GM12878 (cell line): ENCODE measurements at regions not wholly inside any gene's neighbourhood (a gene's known extent, or its start where the extent isn't known, plus 50 kb on each side); places are given as distances from the start of the nearest gene placed in this dataset.

Experiments
- ATAC-seq: fragments of 200-7000 bp; cut with Tn5 transposase; 3 replicates; pipeline ENCODE4 v1.9.1; 2020; ENCODE audit warnings: mild to moderate bottlenecking, moderate library complexity
- BruUV-seq: library from RNA; stranded (reverse); fragments of 400-500 nt; replicated peaks from 2 replicates; lab custom pipeline; 2021; lab: Mats Ljungman, UMichigan
- CTCF ChIA-PET: fragments of 300-600 bp; sonication (Branson Sonifier 250); formaldehyde crosslinking; extraction: SDS; loops from one replicate; lab custom pipeline; 2021; ENCODE audit warnings: inconsistent platforms; lab: Yijun Ruan, JAX
- POLR2A ChIA-PET: fragments of 350-600 bp; formaldehyde crosslinking; extraction: SDS; loops from one replicate; lab custom pipeline; 2021; ENCODE audit warnings: inconsistent platforms; lab: Charles Lee
- RAD21 ChIA-PET: fragments of 300-600 bp; sonication (Branson Sonifier 250); formaldehyde crosslinking; loops from one replicate; lab custom pipeline; 2023; ENCODE audit warnings: antibody characterized with exemption; ENCODE audit not compliant: unreplicated experiment; lab: Charles Lee
- SMC1A ChIA-PET: fragments of 300-600 bp; sonication (Branson Sonifier 250); formaldehyde crosslinking; loops from one replicate; lab custom pipeline; 2023; ENCODE audit not compliant: unreplicated experiment, uncharacterized antibody; lab: Charles Lee
- DNase-seq: peaks from one replicate; pipeline ENCODE4 v3.0.0-alpha.2; 2011; ENCODE audit warnings: low read depth, low spot score
- FAIRE-seq: peaks from 3 replicates; lab custom pipeline; 2011; peaks lifted over from hg19 to GRCh38; lab: Jason Lieb, UNC
- H2AFZ ChIP-seq: 2 replicates; pipeline ENCODE4 v1.6.0; 2011; ENCODE audit warnings: low read depth, low read length, control low read depth; ENCODE audit not compliant: control insufficient read depth
- H3K27ac ChIP-seq: 2 replicates; pipeline ENCODE4 v1.5.1; 2011; ENCODE audit warnings: control low read depth; ENCODE audit not compliant: control insufficient read depth, insufficient read depth
- H3K27me3 ChIP-seq, 2 experiments: replicated peaks in 1 of 2; 2 replicates each; pipeline versions ENCODE4 v1.6.0 to v1.6.1; 2011; ENCODE audit warnings: low read length in 1 of 2; ENCODE audit not compliant: control insufficient read depth in 2 of 2, insufficient read depth in 2 of 2
- H3K36me3 ChIP-seq, 2 experiments: 2 replicates each; pipeline ENCODE4 v1.5.1; 2011; ENCODE audit warnings: low read length in 1 of 2; ENCODE audit not compliant: control insufficient read depth in 2 of 2, insufficient read depth in 2 of 2
- H3K4me1 ChIP-seq: 2 replicates; pipeline ENCODE4 v1.6.1; 2011; ENCODE audit warnings: mild to moderate bottlenecking, low read length, moderate library complexity, mixed read lengths; ENCODE audit not compliant: control insufficient read depth, insufficient read depth
- H3K4me2 ChIP-seq: 2 replicates; pipeline ENCODE4 v1.6.0; 2011; ENCODE audit warnings: control low read depth; ENCODE audit not compliant: control insufficient read depth, insufficient read depth
- H3K4me3 ChIP-seq: fragments of 200-600 bp; sonication (generic); 2 replicates; pipeline ENCODE4 v1.5.1; 2016
- H3K79me2 ChIP-seq: 2 replicates; pipeline ENCODE4 v1.6.0; 2011; ENCODE audit warnings: low read length; ENCODE audit not compliant: control insufficient read depth, insufficient read depth
- H3K9ac ChIP-seq: 2 replicates; pipeline ENCODE4 v1.8.0; 2011; ENCODE audit warnings: low read length, control low read depth, mixed read lengths; ENCODE audit not compliant: control insufficient read depth, insufficient read depth
- H3K9me3 ChIP-seq: replicated peaks from 3 replicates; pipeline ENCODE4 v1.5.1; 2011; ENCODE audit warnings: mild to moderate bottlenecking, low read length; ENCODE audit not compliant: control insufficient read depth, insufficient read depth
- H4K20me1 ChIP-seq: 2 replicates; pipeline ENCODE4 v1.6.0; 2011; ENCODE audit not compliant: control insufficient read depth, insufficient read depth
- BACH1 ChIP-seq: fragments of 450-650 bp; IDR thresholded peaks from 2 replicates; pipeline ENCODE4 v1.6.1; 2017; ENCODE audit warnings: mild to moderate bottlenecking, borderline replicate concordance
- E2F4 ChIP-seq: IDR thresholded peaks from 2 replicates; pipeline ENCODE4 v1.6.1; 2012; ENCODE audit warnings: low read depth, low read length, improper control_type of control experiment
- EED ChIP-seq: sonication (generic); IDR thresholded peaks from 2 replicates; pipeline ENCODE4 v1.6.1; 2016; ENCODE audit warnings: antibody characterized with exemption, low read depth
- FOXK2 ChIP-seq: fragments of 450-650 bp; IDR thresholded peaks from 2 replicates; pipeline ENCODE4 v1.6.1; 2017; ENCODE audit warnings: mild to moderate bottlenecking, moderate library complexity
- NFYB ChIP-seq: IDR thresholded peaks from 2 replicates; pipeline ENCODE4 v1.6.1; 2011; ENCODE audit warnings: low read depth, mild to moderate bottlenecking, low read length, improper control_type of control experiment, moderate library complexity; ENCODE audit not compliant: insufficient read depth
- PRDM15 ChIP-seq: fragments of 450-650 bp; formaldehyde crosslinking; IDR thresholded peaks from 2 replicates; pipeline ENCODE4 v1.4.0; 2020; ENCODE audit warnings: mild to moderate bottlenecking, moderate library complexity
- RBBP5 ChIP-seq: fragments of 200-600 bp; sonication (generic); conservative IDR thresholded peaks from 2 replicates; pipeline ENCODE4 v1.6.1; 2016
- SMC3 ChIP-seq: IDR thresholded peaks from 2 replicates; pipeline ENCODE4 v1.6.1; 2011; ENCODE audit warnings: low read length, improper control_type of control experiment, borderline replicate concordance
- WRNIP1 ChIP-seq: IDR thresholded peaks from 2 replicates; pipeline ENCODE4 v1.6.1; 2011; ENCODE audit warnings: low read depth, low read length, improper control_type of control experiment, borderline replicate concordance
- YY1 ChIP-seq: IDR thresholded peaks from 2 replicates; pipeline ENCODE4 v1.6.1; 2011; ENCODE audit warnings: low read depth, mild to moderate bottlenecking, low read length
- ZNF592 ChIP-seq: fragments of 450-650 bp; IDR thresholded peaks from 2 replicates; pipeline ENCODE4 v1.6.1; 2017; ENCODE audit warnings: mild to moderate bottlenecking, moderate library complexity
- ZNF622 ChIP-seq: fragments of 450-650 bp; IDR thresholded peaks from 2 replicates; pipeline ENCODE4 v1.6.1; 2017; ENCODE audit warnings: mild to moderate bottlenecking, inconsistent platforms
- WGBS: methylation state at CpG from one replicate; pipeline ENCODE4 v1.1.6; 2016; ENCODE audit warnings: low lambda C conversion rate; ENCODE audit not compliant: insufficient replicate concordance, insufficient coverage; ENCODE audit errors: missing lambda C conversion rate; 5-methylcytosine and 5-hydroxymethylcytosine counted together
- in situ Hi-C: fragments of 300-500 bp; cut with MboI; formaldehyde crosslinking; loops from 9 replicates; pipeline ENCODE4 v1.14.3; 2018; ENCODE audit warnings: mixed read lengths
- intact Hi-C: fragments of 100-400 bp; cut with micrococcal nuclease; formaldehyde crosslinking; loops from one replicate; pipeline ENCODE4 v1.14.2; 2022; ENCODE audit not compliant: unreplicated experiment

- in situ Hi-C loops, result no loop called here
- Histone ChIP-seq H3K9ac (no peak overlapping the region), H3K4me3 (no peak overlapping the region), H3K4me1 (no peaks in the 10 kb centered on the region), H2AFZ (no peak overlapping the region), H3K27ac (no peak overlapping the region), H3K36me3 (no peaks in the 10 kb centered on the region), H3K9me3 (no peaks in the 10 kb centered on the region), H3K27me3 (no peaks in the 10 kb centered on the region), H3K4me2 (no peak overlapping the region), H4K20me1 (no peaks in the 10 kb centered on the region), H3K79me2 (no peaks in the 10 kb centered on the region)
- ChIA-PET CTCF (interaction anchor here (0.5 kb wide), 1 partner anchor 10 kb away, joined by 3 read pairs; no protein-coding TSS in a partner anchor), RAD21 (no interaction called here), POLR2A (no interaction called here), SMC1A (no interaction called here)
- no peak; the same call in 2 of the 3 replicates for ATAC-seq
- 5% methylated on average over 1 of the region's 1 CpG for WGBS
- DNase-seq, result no peak
- TF ChIP-seq RBBP5 (no peak), E2F4 (no peak), YY1 (no peak), EED (no peak), PRDM15 (no peak), NFYB (no peak), FOXK2 (no peak), ZNF592 (no peak), WRNIP1 (no peak), BACH1 (no peak), ZNF622 (no peak), SMC3 (no peak)
- BruUV-seq, result no TSS peak
- no peak for FAIRE-seq
- intact Hi-C loops, result no loop called here
These were observed 442.6 kb downstream of the CMPK2 start for GRCh38 chr2:6423157-6423556.
